Fibroblast of villous mesenchyme (primary cell): ENCODE measurements at regions not wholly inside any gene's neighbourhood (a gene's known extent, or its start where the extent isn't known, plus 50 kb on each side); places are given as distances from the start of the nearest gene placed in this dataset.

ENCODE experiments used
- DNase-seq: peaks from one replicate; pipeline ENCODE4 v3.0.0-alpha.2; 2010; ENCODE audit warnings: low read depth
- H3K4me3 ChIP-seq: 2 replicates; pipeline ENCODE4 v1.5.1; 2011; ENCODE audit warnings: low read depth, mild to moderate bottlenecking, low read length
- TF ChIP-seq, protein P1 (sequence below): IDR thresholded peaks from 2 replicates; pipeline ENCODE4 v1.5.1; 2012; ENCODE audit warnings: low read depth, mild to moderate bottlenecking, low read length; ENCODE audit not compliant: insufficient read depth

- no peak overlapping the region for H3K4me3 ChIP-seq
- TF ChIP-seq, protein P1, sequence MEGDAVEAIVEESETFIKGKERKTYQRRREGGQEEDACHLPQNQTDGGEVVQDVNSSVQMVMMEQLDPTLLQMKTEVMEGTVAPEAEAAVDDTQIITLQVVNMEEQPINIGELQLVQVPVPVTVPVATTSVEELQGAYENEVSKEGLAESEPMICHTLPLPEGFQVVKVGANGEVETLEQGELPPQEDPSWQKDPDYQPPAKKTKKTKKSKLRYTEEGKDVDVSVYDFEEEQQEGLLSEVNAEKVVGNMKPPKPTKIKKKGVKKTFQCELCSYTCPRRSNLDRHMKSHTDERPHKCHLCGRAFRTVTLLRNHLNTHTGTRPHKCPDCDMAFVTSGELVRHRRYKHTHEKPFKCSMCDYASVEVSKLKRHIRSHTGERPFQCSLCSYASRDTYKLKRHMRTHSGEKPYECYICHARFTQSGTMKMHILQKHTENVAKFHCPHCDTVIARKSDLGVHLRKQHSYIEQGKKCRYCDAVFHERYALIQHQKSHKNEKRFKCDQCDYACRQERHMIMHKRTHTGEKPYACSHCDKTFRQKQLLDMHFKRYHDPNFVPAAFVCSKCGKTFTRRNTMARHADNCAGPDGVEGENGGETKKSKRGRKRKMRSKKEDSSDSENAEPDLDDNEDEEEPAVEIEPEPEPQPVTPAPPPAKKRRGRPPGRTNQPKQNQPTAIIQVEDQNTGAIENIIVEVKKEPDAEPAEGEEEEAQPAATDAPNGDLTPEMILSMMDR = no peak
- DNase-seq = no peak
These were observed 233.2 kb downstream of the ACKR3 start for GRCh38 chr2:236802862-236803261.

GRCh38 chr2:236803621-236804020 lies 234.0 kb downstream of the ACKR3 start:
- TF ChIP-seq, protein P1 = no peak

GRCh38 chr2:236805800-236806531 lies 236.3 kb downstream of the ACKR3 start:
- H3K4me3 ChIP-seq = no peak overlapping the region
- DNase-seq = peak; percentile 38
- TF ChIP-seq, protein P1 = no peak

More at GRCh38 chr2:236803621-236804020, 234.0 kb downstream of the ACKR3 start:
- no peak for DNase-seq
- no peak overlapping the region for H3K4me3 ChIP-seq

GRCh38 chr2:236809716-236810115 lies 240.1 kb downstream of the ACKR3 start:
- no peak for DNase-seq
- no peak overlapping the region for H3K4me3 ChIP-seq
- TF ChIP-seq, protein P1 = no peak

GRCh38 chr2:236811062-236811656 lies 241.5 kb downstream of the ACKR3 start:
- TF ChIP-seq, protein P1 = no peak
- no peak overlapping the region for H3K4me3 ChIP-seq

DNA sequence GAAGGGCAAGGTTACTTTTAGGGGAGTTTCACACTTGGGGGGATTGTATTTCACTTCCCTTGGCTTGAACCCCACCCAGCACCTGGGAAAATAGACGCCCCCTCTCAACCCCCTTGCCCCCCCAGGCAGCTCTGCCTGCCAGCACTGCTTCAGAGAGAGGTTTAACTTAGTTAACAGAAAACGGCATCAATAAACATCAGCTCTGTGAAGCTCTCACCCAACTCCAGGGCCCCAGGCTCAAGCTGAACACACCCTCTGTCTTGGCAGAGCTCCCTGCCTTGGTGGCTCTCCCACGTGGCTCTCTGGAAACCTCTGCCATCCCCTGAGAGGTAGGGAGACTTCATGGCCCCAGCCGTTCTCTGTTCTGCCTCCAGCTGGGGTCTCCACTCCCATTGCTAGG lies 244.1 kb downstream of the ACKR3 start:
- TF ChIP-seq, protein P1 = no peak
- no peak overlapping the region for H3K4me3 ChIP-seq
- no peak for DNase-seq

More at GRCh38 chr2:236811062-236811656, 241.5 kb downstream of the ACKR3 start:
- no peak for DNase-seq
